Type B pancreatic cell (in vitro differentiated cells): ENCODE measurements at regions not wholly inside any gene's neighbourhood (a gene's known extent, or its start where the extent isn't known, plus 50 kb on each side); places are given as distances from the start of the nearest gene placed in this dataset.

Source experiments
- DNase-seq: peaks from one replicate; pipeline ENCODE4 v3.0.0; 2021; ENCODE audit warnings: mixed read lengths; ENCODE audit not compliant: unreplicated experiment; ENCODE audit errors: extremely low spot score
- H3K27ac Mint-ChIP-seq: 2 replicates; pipeline ENCODE4 v1.8.0; 2021; ENCODE audit warnings: mild to moderate bottlenecking, mixed read lengths
- H3K27me3 Mint-ChIP-seq: 2 replicates; pipeline ENCODE4 v1.8.0; 2021; ENCODE audit warnings: mixed read lengths
- H3K36me3 Mint-ChIP-seq: 2 replicates; pipeline ENCODE4 v1.8.0; 2021; ENCODE audit warnings: mixed read lengths
- H3K4me1 Mint-ChIP-seq: one replicate; pipeline ENCODE4 v1.8.0; 2021; ENCODE audit warnings: mixed read lengths; ENCODE audit not compliant: unreplicated experiment
- H3K4me3 Mint-ChIP-seq: 2 replicates; pipeline ENCODE4 v1.8.0; 2021; ENCODE audit warnings: mild to moderate bottlenecking, mixed read lengths
- H3K9me3 Mint-ChIP-seq: 2 replicates; pipeline ENCODE4 v1.8.0; 2021; ENCODE audit warnings: mixed read lengths
- TF ChIP-seq, protein P1 (sequence below): fragments of 200-600 bp; sonication (generic); conservative IDR thresholded peaks from 2 replicates; pipeline ENCODE4 v1.5.0; 2021; ENCODE audit warnings: antibody characterized with exemption, mild to moderate bottlenecking

DNA sequence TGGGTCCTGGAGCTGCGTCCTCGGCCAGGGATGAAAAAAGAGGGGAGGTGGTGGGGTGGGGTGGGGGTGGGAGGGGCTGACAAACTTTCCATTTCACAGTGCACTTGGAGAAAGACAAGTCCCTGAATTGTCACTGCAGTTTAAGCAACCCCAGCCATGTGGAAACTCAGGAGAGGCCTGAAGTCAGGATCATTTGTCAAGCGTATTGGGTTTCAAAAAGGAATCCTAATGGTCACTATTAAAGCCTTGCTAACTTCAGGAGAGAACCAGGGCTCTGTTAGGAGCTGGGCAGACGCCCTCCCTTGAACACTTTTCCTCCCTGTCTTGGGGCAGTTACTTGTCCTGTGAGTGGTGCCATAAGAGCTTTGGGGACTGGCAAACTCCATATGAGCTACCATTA lies 159.9 kb downstream of the FNDC1 start:
- no peak for DNase-seq
- H3K36me3 Mint-ChIP-seq, result no peaks in the 10 kb centered on the region
- H3K4me3 Mint-ChIP-seq, result no peak overlapping the region
- no peak overlapping the region for H3K27ac Mint-ChIP-seq
- TF ChIP-seq, protein P1, sequence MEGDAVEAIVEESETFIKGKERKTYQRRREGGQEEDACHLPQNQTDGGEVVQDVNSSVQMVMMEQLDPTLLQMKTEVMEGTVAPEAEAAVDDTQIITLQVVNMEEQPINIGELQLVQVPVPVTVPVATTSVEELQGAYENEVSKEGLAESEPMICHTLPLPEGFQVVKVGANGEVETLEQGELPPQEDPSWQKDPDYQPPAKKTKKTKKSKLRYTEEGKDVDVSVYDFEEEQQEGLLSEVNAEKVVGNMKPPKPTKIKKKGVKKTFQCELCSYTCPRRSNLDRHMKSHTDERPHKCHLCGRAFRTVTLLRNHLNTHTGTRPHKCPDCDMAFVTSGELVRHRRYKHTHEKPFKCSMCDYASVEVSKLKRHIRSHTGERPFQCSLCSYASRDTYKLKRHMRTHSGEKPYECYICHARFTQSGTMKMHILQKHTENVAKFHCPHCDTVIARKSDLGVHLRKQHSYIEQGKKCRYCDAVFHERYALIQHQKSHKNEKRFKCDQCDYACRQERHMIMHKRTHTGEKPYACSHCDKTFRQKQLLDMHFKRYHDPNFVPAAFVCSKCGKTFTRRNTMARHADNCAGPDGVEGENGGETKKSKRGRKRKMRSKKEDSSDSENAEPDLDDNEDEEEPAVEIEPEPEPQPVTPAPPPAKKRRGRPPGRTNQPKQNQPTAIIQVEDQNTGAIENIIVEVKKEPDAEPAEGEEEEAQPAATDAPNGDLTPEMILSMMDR, result no peak
- peaks cover 5% of the 10 kb centered on the region for H3K4me1 Mint-ChIP-seq
- peaks cover 8% of the 10 kb centered on the region for H3K9me3 Mint-ChIP-seq
- peaks cover 3% of the 10 kb centered on the region for H3K27me3 Mint-ChIP-seq

DNA sequence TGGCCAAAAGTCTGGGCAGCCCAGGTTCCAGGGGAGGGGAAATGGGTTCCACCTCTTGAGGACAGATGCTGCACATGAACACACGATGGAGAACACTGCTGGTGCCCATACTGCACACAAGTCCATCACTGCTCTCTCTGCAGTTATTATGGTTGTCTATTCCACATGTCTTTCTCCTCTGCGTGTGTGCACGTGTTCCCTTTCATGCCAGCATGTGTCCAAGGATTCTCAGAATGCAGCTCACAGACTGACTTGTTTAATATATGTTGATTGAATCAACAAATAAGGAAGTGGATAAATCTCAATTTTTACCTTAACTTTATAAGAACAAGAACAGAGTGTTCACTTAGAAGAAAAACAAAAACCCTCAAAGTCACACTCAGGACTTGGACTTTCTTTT lies 158.9 kb downstream of the FNDC1 start:
- H3K9me3 Mint-ChIP-seq, result peaks cover 3% of the 10 kb centered on the region
- H3K4me1 Mint-ChIP-seq, result peaks cover 5% of the 10 kb centered on the region
- no peak overlapping the region for H3K27ac Mint-ChIP-seq
- H3K27me3 Mint-ChIP-seq, result peaks cover 3% of the 10 kb centered on the region
- no peak overlapping the region for H3K4me3 Mint-ChIP-seq
- TF ChIP-seq, protein P1, result no peak
- H3K36me3 Mint-ChIP-seq, result no peaks in the 10 kb centered on the region
- no peak for DNase-seq

DNA sequence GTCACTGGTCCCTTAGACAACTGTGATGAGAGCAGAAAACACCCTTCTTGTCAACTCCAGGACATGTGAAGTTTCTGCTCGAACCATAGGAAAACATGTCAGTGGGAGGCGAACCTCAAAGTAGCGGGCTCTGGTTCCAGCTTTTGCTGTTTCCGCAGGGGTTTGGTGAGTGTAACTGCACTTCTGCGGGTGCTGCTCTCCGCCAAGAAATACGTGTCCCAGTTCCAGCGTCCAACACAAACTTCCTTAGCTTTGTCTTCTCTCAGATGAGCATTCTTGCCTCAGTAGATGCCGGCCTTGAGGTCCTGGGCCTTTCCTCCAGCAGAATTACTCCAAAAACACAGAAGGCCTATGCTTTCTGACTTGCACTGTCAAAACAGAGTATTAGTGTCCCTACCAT lies 156.3 kb downstream of the FNDC1 start:
- Mint-ChIP-seq H3K4me3 (no peak overlapping the region), H3K27me3 (peaks cover 9% of the 10 kb centered on the region), H3K27ac (no peak overlapping the region), H3K36me3 (no peaks in the 10 kb centered on the region), H3K9me3 (peaks cover under 1% of the 10 kb centered on the region), H3K4me1 (peaks cover 5% of the 10 kb centered on the region)
- DNase-seq, result no peak
- TF ChIP-seq, protein P1, result no peak

DNA sequence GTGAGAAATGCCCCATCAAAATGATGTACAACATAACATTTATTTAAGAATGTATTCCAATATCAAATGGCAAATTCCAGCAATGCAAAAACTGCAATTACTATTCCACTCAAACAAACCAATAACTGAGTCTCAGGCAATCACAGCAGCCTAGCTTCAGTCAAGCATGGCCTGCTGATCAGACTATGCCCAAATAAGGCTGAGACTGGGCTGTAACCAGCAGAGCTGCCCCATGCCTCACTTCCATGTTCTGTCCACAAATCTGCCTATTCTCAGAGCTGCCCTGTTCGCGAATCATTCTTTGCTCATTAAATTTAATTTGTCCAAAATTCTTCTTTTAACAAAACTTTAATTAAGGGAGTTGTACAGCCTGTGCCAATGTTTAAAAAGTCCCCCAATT lies 155.4 kb downstream of the FNDC1 start:
- Mint-ChIP-seq H3K36me3 (no peaks in the 10 kb centered on the region), H3K27me3 (peaks cover 15% of the 10 kb centered on the region), H3K27ac (no peak overlapping the region), H3K4me1 (peaks cover 5% of the 10 kb centered on the region), H3K9me3 (no peaks in the 10 kb centered on the region), H3K4me3 (no peak overlapping the region)
- TF ChIP-seq, protein P1, result no peak
- DNase-seq, result no peak
